ENCODE measurements at regions not wholly inside any gene's neighbourhood (a gene's known extent, or its start where the extent isn't known, plus 50 kb on each side); places are given as distances from the start of the nearest gene placed in this dataset.

- TF ChIP-seq ETV6 (conservative IDR thresholded peaks at IDR 0.05 in 1 of 2, IDR thresholded peaks at IDR 0.05 in 1 of 2; ENCODE audit: borderline replicate concordance in 1 of 2, low read depth in 1 of 2) = no peak
- no peak for TF ChIP-seq ASH2L (IDR thresholded peaks at IDR 0.05; ENCODE audit: borderline replicate concordance, low read depth)
Measured at GRCh38 chr7:109190766-109191398, 621.2 kb downstream of the DNAJB9 start (continued).

- Histone ChIP-seq H3K36me3 (ENCODE audit: control insufficient read depth in 2 of 2, insufficient read depth in 2 of 2, low read length in 1 of 2) (no peaks in the 10 kb centered on the region), H3K4me1 (ENCODE audit: control insufficient read depth, insufficient read depth, low read length) (no peaks in the 10 kb centered on the region), H3K27me3 (replicated peaks in 1 of 2; ENCODE audit: control insufficient read depth in 2 of 2, insufficient read depth in 2 of 2, low read length in 1 of 2) (no peaks in the 10 kb centered on the region), H3K27ac (ENCODE audit: control insufficient read depth, insufficient read depth) (no peak overlapping the region), H3K4me2 (ENCODE audit: control insufficient read depth, insufficient read depth) (no peak overlapping the region), H3K9me3 (replicated peaks; ENCODE audit: control insufficient read depth, insufficient read depth, low read length) (no peaks in the 10 kb centered on the region), H4K20me1 (ENCODE audit: control insufficient read depth, insufficient read depth) (no peaks in the 10 kb centered on the region), H2AFZ (ENCODE audit: control insufficient read depth, low read depth, low read length) (no peak overlapping the region), H3K79me2 (ENCODE audit: control insufficient read depth, insufficient read depth, low read length) (no peaks in the 10 kb centered on the region), H3K9ac (ENCODE audit: control insufficient read depth, insufficient read depth, low read length) (no peak overlapping the region), H3K4me3 (no peak overlapping the region)
- BruUV-seq (replicated peaks) = no TSS peak
- FAIRE-seq (no peak), ATAC-seq (peak; percentile 65), DNase-seq (ENCODE audit: low read depth, low spot score) (no peak)
- ChIA-PET POLR2A (no interaction called here), RAD21 (ENCODE audit: unreplicated experiment) (no interaction called here), CTCF (interaction anchor here (0.6 to 1.3 kb wide), 3 partner anchors 78 to 400 kb away, joined by 3 read pairs; no protein-coding TSS in a partner anchor), SMC1A (ENCODE audit: uncharacterized antibody, unreplicated experiment) (no interaction called here)
- TF ChIP-seq, protein P1, sequence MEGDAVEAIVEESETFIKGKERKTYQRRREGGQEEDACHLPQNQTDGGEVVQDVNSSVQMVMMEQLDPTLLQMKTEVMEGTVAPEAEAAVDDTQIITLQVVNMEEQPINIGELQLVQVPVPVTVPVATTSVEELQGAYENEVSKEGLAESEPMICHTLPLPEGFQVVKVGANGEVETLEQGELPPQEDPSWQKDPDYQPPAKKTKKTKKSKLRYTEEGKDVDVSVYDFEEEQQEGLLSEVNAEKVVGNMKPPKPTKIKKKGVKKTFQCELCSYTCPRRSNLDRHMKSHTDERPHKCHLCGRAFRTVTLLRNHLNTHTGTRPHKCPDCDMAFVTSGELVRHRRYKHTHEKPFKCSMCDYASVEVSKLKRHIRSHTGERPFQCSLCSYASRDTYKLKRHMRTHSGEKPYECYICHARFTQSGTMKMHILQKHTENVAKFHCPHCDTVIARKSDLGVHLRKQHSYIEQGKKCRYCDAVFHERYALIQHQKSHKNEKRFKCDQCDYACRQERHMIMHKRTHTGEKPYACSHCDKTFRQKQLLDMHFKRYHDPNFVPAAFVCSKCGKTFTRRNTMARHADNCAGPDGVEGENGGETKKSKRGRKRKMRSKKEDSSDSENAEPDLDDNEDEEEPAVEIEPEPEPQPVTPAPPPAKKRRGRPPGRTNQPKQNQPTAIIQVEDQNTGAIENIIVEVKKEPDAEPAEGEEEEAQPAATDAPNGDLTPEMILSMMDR (IDR thresholded peaks at IDR 0.05 in 2 of 3, conservative IDR thresholded peaks at IDR 0.05 in 1 of 3; ENCODE audit: control insufficient read depth in 2 of 3, extremely low read depth in 1 of 3, insufficient read depth in 1 of 3, low read depth in 3 of 3, low read length in 3 of 3) = peak in 1 of 3 experiments; percentile 22; a peak in 2 of 6 replicates
- TF ChIP-seq, protein P2, sequence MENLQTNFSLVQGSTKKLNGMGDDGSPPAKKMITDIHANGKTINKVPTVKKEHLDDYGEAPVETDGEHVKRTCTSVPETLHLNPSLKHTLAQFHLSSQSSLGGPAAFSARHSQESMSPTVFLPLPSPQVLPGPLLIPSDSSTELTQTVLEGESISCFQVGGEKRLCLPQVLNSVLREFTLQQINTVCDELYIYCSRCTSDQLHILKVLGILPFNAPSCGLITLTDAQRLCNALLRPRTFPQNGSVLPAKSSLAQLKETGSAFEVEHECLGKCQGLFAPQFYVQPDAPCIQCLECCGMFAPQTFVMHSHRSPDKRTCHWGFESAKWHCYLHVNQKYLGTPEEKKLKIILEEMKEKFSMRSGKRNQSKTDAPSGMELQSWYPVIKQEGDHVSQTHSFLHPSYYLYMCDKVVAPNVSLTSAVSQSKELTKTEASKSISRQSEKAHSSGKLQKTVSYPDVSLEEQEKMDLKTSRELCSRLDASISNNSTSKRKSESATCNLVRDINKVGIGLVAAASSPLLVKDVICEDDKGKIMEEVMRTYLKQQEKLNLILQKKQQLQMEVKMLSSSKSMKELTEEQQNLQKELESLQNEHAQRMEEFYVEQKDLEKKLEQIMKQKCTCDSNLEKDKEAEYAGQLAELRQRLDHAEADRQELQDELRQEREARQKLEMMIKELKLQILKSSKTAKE (IDR thresholded peaks at IDR 0.05; ENCODE audit: low read depth, poor library complexity, severe bottlenecking) = no peak
- intact Hi-C loops (cut with micrococcal nuclease; ENCODE audit: unreplicated experiment) (no loop called here), in situ Hi-C loops (cut with MboI) (no loop called here)
- 0% methylated on average over 2 of the region's 2 CpGs for WGBS (ENCODE audit: insufficient coverage, insufficient replicate concordance, low lambda C conversion rate, missing lambda C conversion rate)
Measured at GRCh38 chr7:109206196-109206595, 636.5 kb downstream of the DNAJB9 start.
